Astrocyte (in vitro differentiated cells and primary cell): ENCODE measurements at regions not wholly inside any gene's neighbourhood (a gene's known extent, or its start where the extent isn't known, plus 50 kb on each side); places are given as distances from the start of the nearest gene placed in this dataset.

Experiments used
- DNase-seq: peaks from one replicate; pipeline ENCODE4 v3.0.0-alpha.2; 2010; ENCODE audit warnings: low read depth
- FAIRE-seq: peaks from 2 replicates; lab custom pipeline; 2011; peaks lifted over from hg19 to GRCh38; lab: Jason Lieb, UNC
- H2AFZ ChIP-seq: 2 replicates; pipeline ENCODE4 v1.6.0; 2012; ENCODE audit warnings: low read depth, low read length, inconsistent platforms
- H3K27ac ChIP-seq: 2 replicates; pipeline ENCODE4 v1.5.1; 2011; ENCODE audit warnings: low read depth, low read length, inconsistent platforms
- H3K27me3 ChIP-seq: 2 replicates; pipeline ENCODE4 v1.6.0; 2011; ENCODE audit warnings: low read length, inconsistent platforms; ENCODE audit not compliant: insufficient read depth
- H3K36me3 ChIP-seq: 2 replicates; pipeline ENCODE4 v1.5.1; 2011; ENCODE audit warnings: low read length, inconsistent platforms; ENCODE audit not compliant: insufficient read depth
- H3K4me1 ChIP-seq: 2 replicates; pipeline ENCODE4 v1.5.1; 2011; ENCODE audit warnings: low read length, inconsistent platforms; ENCODE audit not compliant: insufficient read depth
- H3K4me2 ChIP-seq: 2 replicates; pipeline ENCODE4 v1.6.0; 2012; ENCODE audit warnings: low read length, inconsistent platforms
- H3K4me3 ChIP-seq: 2 replicates; pipeline ENCODE4 v1.5.1; 2011; ENCODE audit warnings: low read depth, mild to moderate bottlenecking, low read length, inconsistent platforms; ENCODE audit not compliant: insufficient read depth
- H3K79me2 ChIP-seq: 2 replicates; pipeline ENCODE4 v1.6.0; 2012; ENCODE audit warnings: mild to moderate bottlenecking, low read length, inconsistent platforms; ENCODE audit not compliant: insufficient read depth
- H3K9ac ChIP-seq: 2 replicates; pipeline ENCODE4 v1.6.0; 2012; ENCODE audit warnings: mild to moderate bottlenecking, low read length, inconsistent platforms
- H3K9me3 ChIP-seq: 2 replicates; pipeline ENCODE4 v1.5.1; 2012; ENCODE audit warnings: low read depth, mild to moderate bottlenecking, low read length, inconsistent platforms; ENCODE audit not compliant: insufficient read depth
- H4K20me1 ChIP-seq: 2 replicates; pipeline ENCODE4 v1.6.0; 2012; ENCODE audit warnings: low read length, inconsistent platforms; ENCODE audit not compliant: insufficient read depth
- H3K27ac Mint-ChIP-seq: one replicate; pipeline ENCODE4 v1.8.0; 2021; ENCODE audit warnings: mild to moderate bottlenecking, mixed read lengths; ENCODE audit not compliant: unreplicated experiment
- H3K27me3 Mint-ChIP-seq: one replicate; pipeline ENCODE4 v1.8.0; 2021; ENCODE audit warnings: low read depth, mixed read lengths; ENCODE audit not compliant: unreplicated experiment
- H3K36me3 Mint-ChIP-seq: one replicate; pipeline ENCODE4 v1.8.0; 2021; ENCODE audit warnings: low read depth, mixed read lengths; ENCODE audit not compliant: unreplicated experiment
- H3K4me1 Mint-ChIP-seq: one replicate; pipeline ENCODE4 v1.8.0; 2021; ENCODE audit warnings: low read depth, mixed read lengths; ENCODE audit not compliant: unreplicated experiment
- H3K4me3 Mint-ChIP-seq: one replicate; pipeline ENCODE4 v1.8.0; 2021; ENCODE audit warnings: mild to moderate bottlenecking, moderate library complexity, mixed read lengths; ENCODE audit not compliant: unreplicated experiment
- H3K9me3 Mint-ChIP-seq: one replicate; pipeline ENCODE4 v1.8.0; 2021; ENCODE audit warnings: mild to moderate bottlenecking, mixed read lengths; ENCODE audit not compliant: unreplicated experiment
- CTCF ChIP-seq: IDR thresholded peaks from 2 replicates; pipeline ENCODE4 v1.5.1; 2011; ENCODE audit warnings: low read depth, mild to moderate bottlenecking, inconsistent platforms, low read length, moderate library complexity; ENCODE audit not compliant: insufficient read depth
- EZH2 ChIP-seq: IDR thresholded peaks from 2 replicates; pipeline ENCODE4 v1.6.1; 2012; ENCODE audit warnings: mild to moderate bottlenecking, low read length, inconsistent platforms; ENCODE audit not compliant: insufficient read depth

- Histone ChIP-seq H3K4me2 (no peak overlapping the region), H2AFZ (no peak overlapping the region), H3K4me3 (no peak overlapping the region), H3K36me3 (no peaks in the 10 kb centered on the region), H3K27me3 (no peaks in the 10 kb centered on the region), H3K9me3 (no peaks in the 10 kb centered on the region), H3K79me2 (no peaks in the 10 kb centered on the region), H4K20me1 (no peaks in the 10 kb centered on the region), H3K4me1 (no peaks in the 10 kb centered on the region), H3K9ac (no peak overlapping the region), H3K27ac (no peak overlapping the region)
- H3K9me3 Mint-ChIP-seq = no peaks in the 10 kb centered on the region
- H3K4me3 Mint-ChIP-seq = no peak overlapping the region
- H3K27ac Mint-ChIP-seq = no peak overlapping the region
- no peaks in the 10 kb centered on the region for H3K36me3 Mint-ChIP-seq
- no peaks in the 10 kb centered on the region for H3K27me3 Mint-ChIP-seq
- FAIRE-seq (no peak), DNase-seq (no peak)
- no peaks in the 10 kb centered on the region for H3K4me1 Mint-ChIP-seq
- TF ChIP-seq CTCF (peak; percentile 32), EZH2 (no peak)
These were observed 289.1 kb upstream of the DNAJC19 start for GRCh38 chr3:181278468-181279238.

GRCh38 chr3:181276358-181276896 lies 286.9 kb upstream of the DNAJC19 start:
- no peaks in the 10 kb centered on the region for H3K27me3 ChIP-seq
- no peak overlapping the region for H3K9ac ChIP-seq
- H3K36me3 ChIP-seq = no peaks in the 10 kb centered on the region
- Mint-ChIP-seq H3K27me3 (no peaks in the 10 kb centered on the region), H3K4me1 (no peaks in the 10 kb centered on the region), H3K4me3 (no peak overlapping the region), H3K27ac (no peak overlapping the region), H3K9me3 (no peaks in the 10 kb centered on the region), H3K36me3 (no peaks in the 10 kb centered on the region)
- TF ChIP-seq CTCF (no peak), EZH2 (no peak)
- DNase-seq = no peak
- no peak for FAIRE-seq
- no peak overlapping the region for H3K4me2 ChIP-seq
- no peak overlapping the region for H2AFZ ChIP-seq
- H3K79me2 ChIP-seq = no peaks in the 10 kb centered on the region
- H3K4me3 ChIP-seq = no peak overlapping the region
- H3K9me3 ChIP-seq = no peaks in the 10 kb centered on the region
- H3K4me1 ChIP-seq = no peaks in the 10 kb centered on the region
- H3K27ac ChIP-seq = no peak overlapping the region
- no peaks in the 10 kb centered on the region for H4K20me1 ChIP-seq

GRCh38 chr3:181274025-181274424 lies 284.5 kb upstream of the DNAJC19 start:
- DNase-seq (no peak), FAIRE-seq (no peak)
- no peaks in the 10 kb centered on the region for H3K9me3 ChIP-seq
- H3K9ac ChIP-seq = no peak overlapping the region
- H4K20me1 ChIP-seq = no peaks in the 10 kb centered on the region
- Mint-ChIP-seq H3K27me3 (no peaks in the 10 kb centered on the region), H3K9me3 (no peaks in the 10 kb centered on the region), H3K4me1 (no peaks in the 10 kb centered on the region), H3K27ac (no peak overlapping the region), H3K4me3 (no peak overlapping the region), H3K36me3 (no peaks in the 10 kb centered on the region)
- no peak overlapping the region for H3K4me3 ChIP-seq
- TF ChIP-seq EZH2 (no peak), CTCF (no peak)
- H2AFZ ChIP-seq = no peak overlapping the region
- no peaks in the 10 kb centered on the region for H3K27me3 ChIP-seq
- no peak overlapping the region for H3K4me2 ChIP-seq
- no peak overlapping the region for H3K27ac ChIP-seq
- no peaks in the 10 kb centered on the region for H3K36me3 ChIP-seq
- H3K79me2 ChIP-seq = no peaks in the 10 kb centered on the region
- no peaks in the 10 kb centered on the region for H3K4me1 ChIP-seq
